GM12878 (cell line): ENCODE measurements at regions not wholly inside any gene's neighbourhood (a gene's known extent, or its start where the extent isn't known, plus 50 kb on each side); places are given as distances from the start of the nearest gene placed in this dataset.

Source experiments
- ATAC-seq: fragments of 200-7000 bp; cut with Tn5 transposase; 3 replicates; pipeline ENCODE4 v1.9.1; 2020; ENCODE audit warnings: mild to moderate bottlenecking, moderate library complexity
- BruUV-seq: library from RNA; stranded (reverse); fragments of 400-500 nt; replicated peaks from 2 replicates; lab custom pipeline; 2021; lab: Mats Ljungman, UMichigan
- CTCF ChIA-PET: fragments of 300-600 bp; sonication (Branson Sonifier 250); formaldehyde crosslinking; extraction: SDS; loops from one replicate; lab custom pipeline; 2021; ENCODE audit warnings: inconsistent platforms; lab: Yijun Ruan, JAX
- POLR2A ChIA-PET: fragments of 350-600 bp; formaldehyde crosslinking; extraction: SDS; loops from one replicate; lab custom pipeline; 2021; ENCODE audit warnings: inconsistent platforms; lab: Charles Lee
- RAD21 ChIA-PET: fragments of 300-600 bp; sonication (Branson Sonifier 250); formaldehyde crosslinking; loops from one replicate; lab custom pipeline; 2023; ENCODE audit warnings: antibody characterized with exemption; ENCODE audit not compliant: unreplicated experiment; lab: Charles Lee
- SMC1A ChIA-PET: fragments of 300-600 bp; sonication (Branson Sonifier 250); formaldehyde crosslinking; loops from one replicate; lab custom pipeline; 2023; ENCODE audit not compliant: unreplicated experiment, uncharacterized antibody; lab: Charles Lee
- DNase-seq: peaks from one replicate; pipeline ENCODE4 v3.0.0-alpha.2; 2011; ENCODE audit warnings: low read depth, low spot score
- FAIRE-seq: peaks from 3 replicates; lab custom pipeline; 2011; peaks lifted over from hg19 to GRCh38; lab: Jason Lieb, UNC
- H2AFZ ChIP-seq: 2 replicates; pipeline ENCODE4 v1.6.0; 2011; ENCODE audit warnings: low read depth, low read length, control low read depth; ENCODE audit not compliant: control insufficient read depth
- H3K27ac ChIP-seq: 2 replicates; pipeline ENCODE4 v1.5.1; 2011; ENCODE audit warnings: control low read depth; ENCODE audit not compliant: control insufficient read depth, insufficient read depth
- H3K27me3 ChIP-seq, 2 experiments: replicated peaks in 1 of 2; 2 replicates each; pipeline versions ENCODE4 v1.6.0 to v1.6.1; 2011; ENCODE audit warnings: low read length in 1 of 2; ENCODE audit not compliant: control insufficient read depth in 2 of 2, insufficient read depth in 2 of 2
- H3K36me3 ChIP-seq, 2 experiments: 2 replicates each; pipeline ENCODE4 v1.5.1; 2011; ENCODE audit warnings: low read length in 1 of 2; ENCODE audit not compliant: control insufficient read depth in 2 of 2, insufficient read depth in 2 of 2
- H3K4me1 ChIP-seq: 2 replicates; pipeline ENCODE4 v1.6.1; 2011; ENCODE audit warnings: mild to moderate bottlenecking, low read length, moderate library complexity, mixed read lengths; ENCODE audit not compliant: control insufficient read depth, insufficient read depth
- H3K4me2 ChIP-seq: 2 replicates; pipeline ENCODE4 v1.6.0; 2011; ENCODE audit warnings: control low read depth; ENCODE audit not compliant: control insufficient read depth, insufficient read depth
- H3K4me3 ChIP-seq: fragments of 200-600 bp; sonication (generic); 2 replicates; pipeline ENCODE4 v1.5.1; 2016
- H3K79me2 ChIP-seq: 2 replicates; pipeline ENCODE4 v1.6.0; 2011; ENCODE audit warnings: low read length; ENCODE audit not compliant: control insufficient read depth, insufficient read depth
- H3K9ac ChIP-seq: 2 replicates; pipeline ENCODE4 v1.8.0; 2011; ENCODE audit warnings: low read length, control low read depth, mixed read lengths; ENCODE audit not compliant: control insufficient read depth, insufficient read depth
- H3K9me3 ChIP-seq: replicated peaks from 3 replicates; pipeline ENCODE4 v1.5.1; 2011; ENCODE audit warnings: mild to moderate bottlenecking, low read length; ENCODE audit not compliant: control insufficient read depth, insufficient read depth
- H4K20me1 ChIP-seq: 2 replicates; pipeline ENCODE4 v1.6.0; 2011; ENCODE audit not compliant: control insufficient read depth, insufficient read depth
- ATF7 ChIP-seq: fragments of 450-650 bp; IDR thresholded peaks from 2 replicates; pipeline ENCODE4 v1.6.1; 2016; ENCODE audit warnings: low read depth, mild to moderate bottlenecking
- HDAC6 ChIP-seq: fragments of 200-600 bp; sonication (generic); IDR thresholded peaks from one replicate; pipeline ENCODE4 v1.8.0; 2017; ENCODE audit warnings: antibody characterized with exemption; ENCODE audit not compliant: unreplicated experiment
- RBBP5 ChIP-seq: fragments of 200-600 bp; sonication (generic); conservative IDR thresholded peaks from 2 replicates; pipeline ENCODE4 v1.6.1; 2016
- SMAD1 ChIP-seq: fragments of 450-650 bp; IDR thresholded peaks from 2 replicates; pipeline ENCODE4 v1.6.1; 2018; ENCODE audit warnings: mild to moderate bottlenecking, low read depth; ENCODE audit not compliant: partially characterized antibody
- WRNIP1 ChIP-seq: IDR thresholded peaks from 2 replicates; pipeline ENCODE4 v1.6.1; 2011; ENCODE audit warnings: low read depth, low read length, improper control_type of control experiment, borderline replicate concordance
- ZBED1 ChIP-seq: IDR thresholded peaks from 2 replicates; pipeline ENCODE4 v1.6.1; 2016; ENCODE audit warnings: borderline replicate concordance
- WGBS: methylation state at CpG from one replicate; pipeline ENCODE4 v1.1.6; 2016; ENCODE audit warnings: low lambda C conversion rate; ENCODE audit not compliant: insufficient replicate concordance, insufficient coverage; ENCODE audit errors: missing lambda C conversion rate; 5-methylcytosine and 5-hydroxymethylcytosine counted together
- in situ Hi-C: fragments of 300-500 bp; cut with MboI; formaldehyde crosslinking; loops from 9 replicates; pipeline ENCODE4 v1.14.3; 2018; ENCODE audit warnings: mixed read lengths
- intact Hi-C: fragments of 100-400 bp; cut with micrococcal nuclease; formaldehyde crosslinking; loops from one replicate; pipeline ENCODE4 v1.14.2; 2022; ENCODE audit not compliant: unreplicated experiment
- TF ChIP-seq, protein P1 (sequence below): IDR thresholded peaks from 2 replicates; pipeline ENCODE4 v1.6.1; 2011; ENCODE audit warnings: mild to moderate bottlenecking, low read depth, low read length, moderate library complexity; ENCODE audit not compliant: insufficient replicate concordance

DNA sequence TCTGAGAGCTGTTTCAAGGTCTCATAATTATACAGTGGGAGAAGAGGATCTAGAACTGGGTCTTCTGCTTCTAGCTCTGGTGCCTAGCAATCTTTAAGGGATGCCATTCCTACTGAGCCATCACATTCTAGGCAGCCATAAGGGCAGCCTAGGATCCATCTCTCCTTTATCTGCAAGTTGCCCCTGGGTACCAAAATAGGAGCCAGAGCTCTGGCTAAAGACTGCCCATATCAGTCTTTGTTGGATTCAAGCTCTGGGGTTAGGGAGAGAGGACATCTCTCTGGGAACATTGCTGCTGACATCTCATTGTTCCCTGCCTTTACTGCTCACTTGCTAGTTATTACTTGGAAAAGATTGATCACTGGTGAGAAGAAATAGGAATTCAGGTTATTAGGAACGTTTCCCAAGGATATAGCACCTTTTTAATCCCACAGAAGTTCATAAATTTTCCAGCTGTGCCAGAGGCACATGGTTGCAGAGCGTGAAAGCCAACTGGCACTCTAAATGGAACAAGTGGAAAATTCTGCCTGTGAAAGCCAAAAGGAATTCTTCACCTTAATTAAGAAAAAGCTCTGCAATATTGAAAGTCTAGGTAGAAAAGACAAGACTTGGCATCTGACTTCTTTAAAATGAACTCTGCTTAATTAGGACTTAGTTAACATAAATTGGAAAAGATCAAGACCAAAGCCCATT, 102.2 kb downstream of the CDC42EP3 start:
- ChIA-PET CTCF (interaction anchor here (0.7 to 4.3 kb wide), 12 partner anchors 8 to 308 kb away, joined by 3 to 24 read pairs (median 8); no protein-coding TSS in a partner anchor), SMC1A (interaction anchor here (0.6 to 6.9 kb wide), 26 partner anchors 13 to 316 kb away, joined by 3 to 246 read pairs (median 6); no protein-coding TSS in a partner anchor), RAD21 (interaction anchor here (0.5 to 6.3 kb wide), 15 partner anchors 10 to 308 kb away, joined by 3 to 123 read pairs (median 6); no protein-coding TSS in a partner anchor), POLR2A (interaction anchor here (0.6 to 6.3 kb wide), 7 partner anchors 11 to 52 kb away, joined by 3 to 84 read pairs (median 10); no protein-coding TSS in a partner anchor)
- TF ChIP-seq ZBED1 (no peak), ATF7 (no peak), RBBP5 (no peak), SMAD1 (no peak), WRNIP1 (no peak), HDAC6 (no peak)
- TF ChIP-seq, protein P1, sequence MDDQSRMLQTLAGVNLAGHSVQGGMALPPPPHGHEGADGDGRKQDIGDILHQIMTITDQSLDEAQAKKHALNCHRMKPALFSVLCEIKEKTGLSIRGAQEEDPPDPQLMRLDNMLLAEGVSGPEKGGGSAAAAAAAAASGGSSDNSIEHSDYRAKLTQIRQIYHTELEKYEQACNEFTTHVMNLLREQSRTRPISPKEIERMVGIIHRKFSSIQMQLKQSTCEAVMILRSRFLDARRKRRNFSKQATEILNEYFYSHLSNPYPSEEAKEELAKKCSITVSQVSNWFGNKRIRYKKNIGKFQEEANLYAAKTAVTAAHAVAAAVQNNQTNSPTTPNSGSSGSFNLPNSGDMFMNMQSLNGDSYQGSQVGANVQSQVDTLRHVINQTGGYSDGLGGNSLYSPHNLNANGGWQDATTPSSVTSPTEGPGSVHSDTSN: no peak
- Histone ChIP-seq H3K27ac (peak overlapping the region; percentile 90; the same call in 1 of the 2 replicates), H3K9me3 (peaks cover 7% of the 10 kb centered on the region; the same call in 2 of the 3 replicates), H3K27me3 (no peaks in the 10 kb centered on the region), H2AFZ (no peak overlapping the region; the same call in 1 of the 2 replicates), H3K4me1 (peaks cover 37% of the 10 kb centered on the region), H3K36me3 (no peaks in the 10 kb centered on the region), H3K79me2 (no peaks in the 10 kb centered on the region; the same call in 1 of the 2 replicates), H3K4me3 (no peak overlapping the region), H4K20me1 (no peaks in the 10 kb centered on the region), H3K4me2 (no peak overlapping the region), H3K9ac (no peak overlapping the region)
- WGBS: 77% methylated on average over 2 of the region's 2 CpGs
- in situ Hi-C loops: no loop called here
- DNase-seq (no peak), FAIRE-seq (no peak), ATAC-seq (no peak)
- BruUV-seq: no TSS peak
- intact Hi-C loops: no loop called here
